Sciatic nerve (tissue), 2 donors: ENCODE measurements at regions not wholly inside any gene's neighbourhood (a gene's known extent, or its start where the extent isn't known, plus 50 kb on each side); places are given as distances from the start of the nearest gene placed in this dataset.
"Not testable (repeated sequence)": the region's sequence is repeated elsewhere in the genome, so short reads cannot be mapped to it uniquely, and the experiment has no call there.

Source experiments
- ATAC-seq: fragments of 200-7000 bp; cut with Tn5 transposase; one replicate; pipeline ENCODE4 v1.9.1; 2020; ENCODE audit warnings: mild to moderate bottlenecking, moderate library complexity
- DNase-seq: peaks from one replicate; pipeline ENCODE4 v3.0.0-alpha.2; 2020; ENCODE audit warnings: low spot score
- intact Hi-C: fragments of 100-400 bp; cut with DNase I; formaldehyde crosslinking; loops from one replicate; pipeline ENCODE4 v1.14.2; 2022
- donor health status: DM: no; HTN: no; CAD: no.
- donor health status: DM: no; HTN: no; CAD: no.

- DNase-seq, intact Hi-C loops, ATAC-seq: not testable (repeated sequence)
Observed at GRCh38 chr3:167019503-167019902, 360.6 kb downstream of the ZBBX start.

- ATAC-seq, intact Hi-C loops, DNase-seq: not testable (repeated sequence)
Observed at GRCh38 chr3:167018591-167019111, 361.4 kb downstream of the ZBBX start.

- intact Hi-C loops, result no loop called here
- DNase-seq (no peak), ATAC-seq (no peak)
Observed at GRCh38 chr3:167012691-167013090, 367.4 kb downstream of the ZBBX start.

- ATAC-seq (no peak), DNase-seq (no peak)
- intact Hi-C loops, result no loop called here
Observed at GRCh38 chr3:167008791-167009190, 371.3 kb downstream of the ZBBX start.

GRCh38 chr3:167001374-167001773 is 378.7 kb downstream of the ZBBX start:
- intact Hi-C loops, result no loop called here
- ATAC-seq (no peak), DNase-seq (no peak)

GRCh38 chr3:166993015-166993630 is 387.0 kb downstream of the ZBBX start:
- ATAC-seq (no peak), DNase-seq (no peak)
- intact Hi-C loops, result no loop called here

GRCh38 chr3:166986000-166986399 is 394.1 kb downstream of the ZBBX start:
- ATAC-seq (no peak), DNase-seq (no peak)
- intact Hi-C loops, result no loop called here

- intact Hi-C loops, result not testable (repeated sequence)
Observed at GRCh38 chr3:166975796-166976195, 404.3 kb downstream of the ZBBX start.

GRCh38 chr3:166967714-166968113 is 412.4 kb downstream of the ZBBX start:
- DNase-seq, intact Hi-C loops, ATAC-seq: not testable (repeated sequence)

More at GRCh38 chr3:166975796-166976195, 404.3 kb downstream of the ZBBX start:
- not testable (repeated sequence) for ATAC-seq, DNase-seq

GRCh38 chr3:166962911-166963310 is 417.2 kb downstream of the ZBBX start:
- no peak for DNase-seq
- intact Hi-C loops, result no loop called here
- no peak for ATAC-seq

- ATAC-seq (no peak), DNase-seq (no peak)
- intact Hi-C loops, result no loop called here
Observed at GRCh38 chr3:166957121-166957520, 423.0 kb downstream of the ZBBX start.

GRCh38 chr3:166955201-166955939 is 424.7 kb downstream of the ZBBX start:
- DNase-seq (no peak), ATAC-seq (no peak)
- intact Hi-C loops, result no loop called here

GRCh38 chr3:166934879-166935278 is 445.2 kb downstream of the ZBBX start:
- DNase-seq, result no peak
- no peak for ATAC-seq
- intact Hi-C loops, result no loop called here

GRCh38 chr3:166917437-166917836 is 462.7 kb downstream of the ZBBX start:
- ATAC-seq (no peak), DNase-seq (no peak)
- intact Hi-C loops, result no loop called here

- DNase-seq (no peak), ATAC-seq (no peak)
- intact Hi-C loops, result no loop called here
Observed at GRCh38 chr3:166902374-166902773, 477.7 kb downstream of the ZBBX start.

GRCh38 chr3:166900866-166901577 is 479.1 kb downstream of the ZBBX start:
- no peak for DNase-seq
- ATAC-seq, result no peak
- intact Hi-C loops, result no loop called here

GRCh38 chr3:166897811-166898210 is 482.3 kb downstream of the ZBBX start:
- intact Hi-C loops, result no loop called here
- DNase-seq (no peak), ATAC-seq (no peak)

GRCh38 chr3:166889241-166889640 is 490.9 kb downstream of the ZBBX start:
- intact Hi-C loops, result no loop called here
- no peak for ATAC-seq
- no peak for DNase-seq

GRCh38 chr3:166879661-166880060 is 500.4 kb downstream of the ZBBX start:
- ATAC-seq, result no peak
- intact Hi-C loops, result no loop called here

GRCh38 chr3:166877971-166878370 is 502.1 kb downstream of the ZBBX start:
- DNase-seq (no peak), ATAC-seq (no peak)
- intact Hi-C loops, result no loop called here

More at GRCh38 chr3:166879661-166880060, 500.4 kb downstream of the ZBBX start:
- no peak for DNase-seq
